Stimulated activated CD4-positive, alpha-beta T cell treated with anti-CD3 and anti-CD28 coated beads, Interleukin-4, amount 100 ng/mL, for 24 hours (primary cell): ENCODE measurements at regions not wholly inside any gene's neighbourhood (a gene's known extent, or its start where the extent isn't known, plus 50 kb on each side); places are given as distances from the start of the nearest gene placed in this dataset.

Experiments used
- DNase-seq: peaks from one replicate; pipeline ENCODE4 v3.0.0-alpha.2; 2020

- DNase-seq: no peak
Measured at GRCh38 chr4:14264437-14264836, 636.9 kb upstream of the BOD1L1 start.

- no peak for DNase-seq
Measured at GRCh38 chr4:14265651-14266050, 638.1 kb upstream of the BOD1L1 start.

- DNase-seq: no peak
Measured at GRCh38 chr4:14267373-14268060, 640.0 kb upstream of the BOD1L1 start.

GRCh38 chr4:14269824-14270223 is 642.3 kb upstream of the BOD1L1 start:
- no peak for DNase-seq

GRCh38 chr4:14272206-14272605 is 644.7 kb upstream of the BOD1L1 start:
- DNase-seq: no peak

- DNase-seq: no peak
Measured at GRCh38 chr4:14277505-14277904, 650.0 kb upstream of the BOD1L1 start.

GRCh38 chr4:14280567-14280966 is 653.0 kb upstream of the BOD1L1 start:
- no peak for DNase-seq

- no peak for DNase-seq
Measured at GRCh38 chr4:14284578-14284977, 657.1 kb upstream of the BOD1L1 start.

GRCh38 chr4:14289708-14290107 is 662.2 kb upstream of the BOD1L1 start:
- no peak for DNase-seq

- no peak for DNase-seq
Measured at GRCh38 chr4:14293582-14293981, 666.1 kb upstream of the BOD1L1 start.

GRCh38 chr4:14294611-14295010 is 667.1 kb upstream of the BOD1L1 start:
- no peak for DNase-seq

GRCh38 chr4:14299166-14299565 is 671.6 kb upstream of the BOD1L1 start:
- DNase-seq: no peak

GRCh38 chr4:14302021-14302420 is 674.5 kb upstream of the BOD1L1 start:
- no peak for DNase-seq

GRCh38 chr4:14303856-14304255 is 676.3 kb upstream of the BOD1L1 start:
- DNase-seq: no peak

GRCh38 chr4:14308229-14308651 is 680.7 kb upstream of the BOD1L1 start:
- DNase-seq: no peak

- no peak for DNase-seq
Measured at GRCh38 chr4:14309431-14309830, 681.9 kb upstream of the BOD1L1 start.

GRCh38 chr4:14313757-14314156 is 686.2 kb upstream of the BOD1L1 start:
- no peak for DNase-seq

- no peak for DNase-seq
Measured at GRCh38 chr4:14315129-14315528, 687.2 kb upstream of the CPEB2 start.

GRCh38 chr4:14317351-14317750 is 684.9 kb upstream of the CPEB2 start:
- DNase-seq: no peak

- DNase-seq: no peak
Measured at GRCh38 chr4:14318671-14319070, 683.6 kb upstream of the CPEB2 start.

- DNase-seq: no peak
Measured at GRCh38 chr4:14321723-14322122, 680.6 kb upstream of the CPEB2 start.

GRCh38 chr4:14323191-14323590 is 679.1 kb upstream of the CPEB2 start:
- no peak for DNase-seq

GRCh38 chr4:14329228-14329627 is 673.1 kb upstream of the CPEB2 start:
- no peak for DNase-seq

- DNase-seq: no peak
Measured at GRCh38 chr4:14333616-14334015, 668.7 kb upstream of the CPEB2 start.

- DNase-seq: no peak
Measured at GRCh38 chr4:14334166-14334565, 668.1 kb upstream of the CPEB2 start.
